HG02938 (cell line): ENCODE measurements at regions not wholly inside any gene's neighbourhood (a gene's known extent, or its start where the extent isn't known, plus 50 kb on each side); places are given as distances from the start of the nearest gene placed in this dataset.

ENCODE experiments used
- ATAC-seq: cut with Tn5 transposase; IDR thresholded peaks from one replicate; pipeline ENCODE4 v1.9.1; 2021; ENCODE audit warnings: mild to moderate bottlenecking, moderate library complexity; ENCODE audit not compliant: unreplicated experiment

DNA sequence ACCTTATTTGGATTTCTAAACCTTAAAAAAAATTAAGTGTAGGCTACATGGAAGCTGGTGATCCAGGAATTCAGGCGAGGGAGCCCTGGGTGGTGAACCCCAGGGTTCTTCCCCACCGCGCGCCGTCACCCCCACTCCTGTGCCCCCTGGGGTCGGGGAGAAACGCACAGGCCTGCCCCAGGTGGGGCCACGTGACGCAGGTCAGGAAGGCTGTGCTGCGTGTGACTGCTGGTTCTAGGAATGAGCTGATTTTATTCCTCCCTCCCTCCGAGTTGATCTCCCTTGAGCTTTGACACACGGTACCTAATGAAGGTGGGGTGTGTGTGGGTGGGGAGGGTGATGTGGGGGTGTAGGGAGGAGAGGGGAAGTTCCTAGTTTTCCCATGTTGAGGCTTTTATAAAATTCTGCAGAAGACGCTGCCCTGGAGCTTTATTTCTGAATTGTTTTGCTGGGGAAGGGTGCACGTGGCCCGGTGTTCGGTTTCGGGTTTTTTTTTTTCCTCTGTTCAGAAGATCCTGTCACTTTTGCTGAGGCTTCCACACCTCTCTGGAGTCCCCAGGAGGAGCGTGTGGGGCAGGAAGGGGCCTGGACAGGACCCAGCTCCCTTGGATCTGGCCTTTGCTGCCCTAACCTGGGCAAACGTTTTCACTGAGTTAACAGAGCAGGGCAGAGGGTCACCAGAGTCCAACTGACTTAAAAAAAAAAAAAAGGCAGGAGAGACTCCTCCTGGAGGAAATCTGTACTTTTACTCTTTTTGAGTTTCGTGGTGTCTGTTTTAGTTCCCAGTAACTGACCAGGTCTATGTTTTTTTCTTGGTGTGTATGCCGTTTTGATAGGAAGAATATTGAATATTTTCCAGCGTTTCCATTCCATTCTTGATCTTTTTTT lies 55.8 kb upstream of the GSE1 start:
- ATAC-seq, result no peak

DNA sequence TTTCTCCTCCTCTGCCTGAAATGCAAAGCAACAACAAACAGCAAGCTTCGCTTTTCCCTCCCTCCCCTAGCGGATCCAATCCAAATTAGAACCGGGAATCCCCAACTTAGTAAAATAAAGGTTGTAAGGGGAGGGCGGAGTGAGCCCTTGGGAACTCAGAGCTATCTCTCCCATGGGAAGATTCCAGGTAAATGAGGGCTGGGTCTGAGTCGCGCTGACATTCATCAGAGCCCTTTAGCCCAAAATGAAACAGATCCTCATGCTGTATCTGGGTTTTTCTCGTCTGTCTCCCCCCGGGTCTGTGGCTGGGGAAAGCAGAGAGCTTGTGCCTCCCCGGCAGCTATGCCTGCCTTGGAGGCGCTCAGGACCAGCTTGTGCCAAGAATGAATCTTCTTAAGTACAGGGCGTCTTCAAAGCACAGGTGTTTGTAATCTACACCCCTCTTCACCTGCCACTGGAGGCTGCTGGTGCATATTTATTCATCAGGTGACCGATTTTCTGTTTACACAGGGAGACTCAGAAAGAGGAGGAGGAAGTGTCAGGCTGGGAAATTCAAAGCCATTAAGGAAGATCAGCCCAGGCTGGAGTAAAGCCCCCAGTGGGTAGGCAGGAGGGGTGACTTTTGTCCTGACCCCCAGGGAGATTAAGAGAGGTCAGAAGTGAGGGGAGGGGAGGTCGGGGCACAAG lies 55.0 kb upstream of the GSE1 start:
- ATAC-seq, result no peak

DNA sequence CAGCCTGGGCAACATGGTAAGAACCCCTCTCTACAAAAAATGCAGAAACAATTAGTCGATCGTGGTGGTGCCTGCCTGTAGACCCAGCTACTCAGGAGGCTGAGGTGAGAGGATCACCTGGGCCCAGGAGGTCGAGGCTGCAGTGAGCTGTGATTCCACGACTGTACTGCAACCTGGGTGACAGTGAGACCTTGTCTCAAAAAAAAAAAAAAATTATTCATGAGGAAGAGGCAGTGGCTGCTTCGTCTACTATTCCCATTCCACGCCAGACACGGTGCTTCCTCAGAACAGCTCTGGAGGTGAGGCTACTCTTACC lies 52.2 kb upstream of the GSE1 start:
- ATAC-seq, result no peak

- ATAC-seq, result no peak
These were observed 51.7 kb upstream of the GSE1 start for GRCh38 chr16:85561248-85562092.

DNA sequence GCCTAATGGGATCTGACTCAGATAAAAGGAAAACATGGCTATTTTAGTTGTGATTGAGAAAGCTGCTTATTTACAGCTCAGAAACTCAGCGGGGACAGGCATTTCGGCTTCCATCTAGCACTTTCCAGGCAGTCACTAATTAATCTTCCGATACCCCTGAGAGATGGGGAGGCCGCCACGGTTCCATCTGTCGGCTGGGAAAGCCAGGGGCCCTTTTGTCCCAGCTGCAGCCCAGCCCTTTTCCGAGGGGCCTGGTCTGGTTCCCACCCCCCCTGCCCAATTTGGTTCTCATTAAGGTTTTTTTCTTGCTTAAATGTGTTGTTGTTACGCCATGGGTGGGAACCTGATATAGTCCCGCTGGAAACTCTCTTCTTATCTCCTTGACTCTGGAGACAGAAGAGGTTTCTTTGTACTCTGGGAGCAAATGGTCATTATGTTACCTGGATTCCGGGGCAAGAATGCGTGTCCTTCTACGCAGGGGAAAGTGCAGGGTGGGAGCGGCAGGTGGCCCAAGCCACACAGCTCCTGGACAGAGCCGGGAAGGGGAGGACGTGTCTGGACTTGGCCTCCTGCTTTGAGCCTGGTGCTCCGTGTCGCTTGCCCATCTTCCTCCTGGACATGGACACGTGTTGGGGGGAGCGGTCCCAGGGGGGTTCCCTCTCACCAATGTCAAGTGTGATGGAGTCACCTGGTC lies 50.9 kb upstream of the GSE1 start:
- ATAC-seq, result no peak

DNA sequence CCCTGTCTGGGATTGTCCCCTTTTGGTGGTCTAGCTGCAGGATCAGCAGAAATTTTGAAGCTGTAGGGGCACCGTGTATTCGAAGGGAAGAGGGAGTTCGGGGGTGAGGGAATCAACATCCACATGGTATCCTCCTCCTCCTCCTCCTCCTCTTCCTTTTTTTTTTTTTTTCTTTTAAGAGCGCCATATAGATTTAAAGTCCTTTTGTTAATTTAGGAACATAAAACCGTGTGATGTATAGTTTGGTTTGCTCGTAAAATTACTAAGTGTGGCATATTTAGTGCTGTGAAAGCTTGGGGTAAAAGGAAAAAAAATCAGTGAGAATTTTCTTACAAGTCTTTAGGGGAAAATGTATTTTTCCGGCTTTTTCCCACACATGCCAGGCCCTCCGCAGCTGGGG lies 50.1 kb upstream of the GSE1 start:
- ATAC-seq, result no peak
